SK-N-SH treated with all-trans-retinoic acid at 6 μM for 48 hours (cell line): ENCODE measurements at regions not wholly inside any gene's neighbourhood (a gene's known extent, or its start where the extent isn't known, plus 50 kb on each side); places are given as distances from the start of the nearest gene placed in this dataset.

Source experiments
- ARNTL ChIP-seq: fragments of 450-650 bp; formaldehyde crosslinking; IDR thresholded peaks from 2 replicates; pipeline ENCODE4 v1.5.0; 2020; ENCODE audit warnings: low read depth, mild to moderate bottlenecking, moderate library complexity, borderline replicate concordance
- OSR1 ChIP-seq: fragments of 250-450 bp; sonication (Bioruptor Pico); IDR thresholded peaks from 2 replicates; pipeline ENCODE4 v1.8.0; 2022; ENCODE audit warnings: moderate library complexity, mild to moderate bottlenecking, inconsistent platforms
- RARB ChIP-seq: fragments of 250-450 bp; sonication (Bioruptor Pico); IDR thresholded peaks from 2 replicates; pipeline ENCODE4 v1.8.0; 2021; ENCODE audit warnings: mild to moderate bottlenecking, moderate library complexity
- TOX ChIP-seq: fragments of 250-450 bp; sonication (Bioruptor Pico); IDR thresholded peaks from 2 replicates; pipeline ENCODE4 v1.8.0; 2021; ENCODE audit warnings: mild to moderate bottlenecking, moderate library complexity, borderline replicate concordance
- ZFP3 ChIP-seq: fragments of 250-450 bp; sonication (Bioruptor Pico); IDR thresholded peaks from 2 replicates; pipeline ENCODE4 v1.5.0; 2020; ENCODE audit warnings: mild to moderate bottlenecking, moderate library complexity
- ZFP30 ChIP-seq: fragments of 450-650 bp; formaldehyde crosslinking; IDR thresholded peaks from 2 replicates; pipeline ENCODE4 v1.5.0; 2022; ENCODE audit warnings: mild to moderate bottlenecking, moderate library complexity
- ZNF565 ChIP-seq: fragments of 450-650 bp; formaldehyde crosslinking; conservative IDR thresholded peaks from 2 replicates; pipeline ENCODE4 v1.5.0; 2020; ENCODE audit warnings: low read depth, mild to moderate bottlenecking, moderate library complexity
- ZNF8 ChIP-seq: fragments of 450-650 bp; formaldehyde crosslinking; IDR thresholded peaks from 2 replicates; pipeline ENCODE4 v1.5.0; 2020; ENCODE audit warnings: mild to moderate bottlenecking, moderate library complexity
- TF ChIP-seq, protein P1 (sequence below): fragments of 250-450 bp; sonication (Bioruptor Pico); IDR thresholded peaks from 2 replicates; pipeline ENCODE4 v1.5.0; 2020; ENCODE audit warnings: mild to moderate bottlenecking, moderate library complexity
- TF ChIP-seq, protein P2 (sequence below): fragments of 250-450 bp; sonication (Bioruptor Pico); IDR thresholded peaks from 2 replicates; pipeline ENCODE4 v1.8.0; 2020; ENCODE audit warnings: mild to moderate bottlenecking, moderate library complexity, borderline replicate concordance
- TF ChIP-seq, protein P3 (sequence below): fragments of 250-450 bp; sonication (Bioruptor Pico); IDR thresholded peaks from 2 replicates; pipeline ENCODE4 v1.5.1; 2020; ENCODE audit warnings: low read depth, mild to moderate bottlenecking, moderate library complexity

DNA sequence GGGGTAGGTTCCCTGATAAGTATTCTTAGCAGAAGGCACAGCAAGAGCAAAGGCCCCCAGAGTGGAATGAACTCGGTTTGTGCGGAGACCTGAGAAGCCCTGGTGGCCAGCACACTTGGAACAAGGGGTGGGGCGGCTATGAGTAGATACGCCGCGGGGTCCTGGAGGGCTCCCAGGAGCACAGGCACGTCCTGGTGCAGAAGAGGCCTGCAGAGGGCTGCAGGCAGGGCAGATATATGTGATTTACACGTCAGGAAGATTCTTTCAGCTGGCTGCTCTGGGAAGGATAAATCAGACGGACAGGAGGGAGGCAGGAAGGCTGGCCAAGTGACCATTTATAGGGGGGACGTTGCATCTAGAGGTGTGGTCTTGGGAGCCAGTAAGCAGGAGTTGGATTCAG is 70.2 kb upstream of the ATG10 start:
- TF ChIP-seq, protein P1, sequence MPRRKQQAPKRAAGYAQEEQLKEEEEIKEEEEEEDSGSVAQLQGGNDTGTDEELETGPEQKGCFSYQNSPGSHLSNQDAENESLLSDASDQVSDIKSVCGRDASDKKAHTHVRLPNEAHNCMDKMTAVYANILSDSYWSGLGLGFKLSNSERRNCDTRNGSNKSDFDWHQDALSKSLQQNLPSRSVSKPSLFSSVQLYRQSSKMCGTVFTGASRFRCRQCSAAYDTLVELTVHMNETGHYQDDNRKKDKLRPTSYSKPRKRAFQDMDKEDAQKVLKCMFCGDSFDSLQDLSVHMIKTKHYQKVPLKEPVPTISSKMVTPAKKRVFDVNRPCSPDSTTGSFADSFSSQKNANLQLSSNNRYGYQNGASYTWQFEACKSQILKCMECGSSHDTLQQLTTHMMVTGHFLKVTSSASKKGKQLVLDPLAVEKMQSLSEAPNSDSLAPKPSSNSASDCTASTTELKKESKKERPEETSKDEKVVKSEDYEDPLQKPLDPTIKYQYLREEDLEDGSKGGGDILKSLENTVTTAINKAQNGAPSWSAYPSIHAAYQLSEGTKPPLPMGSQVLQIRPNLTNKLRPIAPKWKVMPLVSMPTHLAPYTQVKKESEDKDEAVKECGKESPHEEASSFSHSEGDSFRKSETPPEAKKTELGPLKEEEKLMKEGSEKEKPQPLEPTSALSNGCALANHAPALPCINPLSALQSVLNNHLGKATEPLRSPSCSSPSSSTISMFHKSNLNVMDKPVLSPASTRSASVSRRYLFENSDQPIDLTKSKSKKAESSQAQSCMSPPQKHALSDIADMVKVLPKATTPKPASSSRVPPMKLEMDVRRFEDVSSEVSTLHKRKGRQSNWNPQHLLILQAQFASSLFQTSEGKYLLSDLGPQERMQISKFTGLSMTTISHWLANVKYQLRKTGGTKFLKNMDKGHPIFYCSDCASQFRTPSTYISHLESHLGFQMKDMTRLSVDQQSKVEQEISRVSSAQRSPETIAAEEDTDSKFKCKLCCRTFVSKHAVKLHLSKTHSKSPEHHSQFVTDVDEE (CRISPR knock-in tag): no peak
- no peak for TF ChIP-seq OSR1 (CRISPR knock-in tag)
- TF ChIP-seq, protein P2, sequence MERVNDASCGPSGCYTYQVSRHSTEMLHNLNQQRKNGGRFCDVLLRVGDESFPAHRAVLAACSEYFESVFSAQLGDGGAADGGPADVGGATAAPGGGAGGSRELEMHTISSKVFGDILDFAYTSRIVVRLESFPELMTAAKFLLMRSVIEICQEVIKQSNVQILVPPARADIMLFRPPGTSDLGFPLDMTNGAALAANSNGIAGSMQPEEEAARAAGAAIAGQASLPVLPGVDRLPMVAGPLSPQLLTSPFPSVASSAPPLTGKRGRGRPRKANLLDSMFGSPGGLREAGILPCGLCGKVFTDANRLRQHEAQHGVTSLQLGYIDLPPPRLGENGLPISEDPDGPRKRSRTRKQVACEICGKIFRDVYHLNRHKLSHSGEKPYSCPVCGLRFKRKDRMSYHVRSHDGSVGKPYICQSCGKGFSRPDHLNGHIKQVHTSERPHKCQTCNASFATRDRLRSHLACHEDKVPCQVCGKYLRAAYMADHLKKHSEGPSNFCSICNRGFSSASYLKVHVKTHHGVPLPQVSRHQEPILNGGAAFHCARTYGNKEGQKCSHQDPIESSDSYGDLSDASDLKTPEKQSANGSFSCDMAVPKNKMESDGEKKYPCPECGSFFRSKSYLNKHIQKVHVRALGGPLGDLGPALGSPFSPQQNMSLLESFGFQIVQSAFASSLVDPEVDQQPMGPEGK (CRISPR knock-in tag): no peak
- TF ChIP-seq ZFP30 (CRISPR knock-in tag): no peak
- TF ChIP-seq, protein P3, sequence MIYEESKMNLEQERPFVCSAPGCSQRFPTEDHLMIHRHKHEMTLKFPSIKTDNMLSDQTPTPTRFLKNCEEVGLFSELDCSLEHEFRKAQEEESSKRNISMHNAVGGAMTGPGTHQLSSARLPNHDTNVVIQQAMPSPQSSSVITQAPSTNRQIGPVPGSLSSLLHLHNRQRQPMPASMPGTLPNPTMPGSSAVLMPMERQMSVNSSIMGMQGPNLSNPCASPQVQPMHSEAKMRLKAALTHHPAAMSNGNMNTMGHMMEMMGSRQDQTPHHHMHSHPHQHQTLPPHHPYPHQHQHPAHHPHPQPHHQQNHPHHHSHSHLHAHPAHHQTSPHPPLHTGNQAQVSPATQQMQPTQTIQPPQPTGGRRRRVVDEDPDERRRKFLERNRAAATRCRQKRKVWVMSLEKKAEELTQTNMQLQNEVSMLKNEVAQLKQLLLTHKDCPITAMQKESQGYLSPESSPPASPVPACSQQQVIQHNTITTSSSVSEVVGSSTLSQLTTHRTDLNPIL (CRISPR knock-in tag): no peak
- TF ChIP-seq RARB (CRISPR knock-in tag): no peak
- no peak for TF ChIP-seq ZNF8 (CRISPR knock-in tag)
- TF ChIP-seq ZNF565: no peak
- no peak for TF ChIP-seq ZFP3 (CRISPR knock-in tag)
- TF ChIP-seq TOX (CRISPR knock-in tag): no peak
- no peak for TF ChIP-seq ARNTL
